ENCODE measurements at regions not wholly inside any gene's neighbourhood (a gene's known extent, or its start where the extent isn't known, plus 50 kb on each side); places are given as distances from the start of the nearest gene placed in this dataset.

DNA sequence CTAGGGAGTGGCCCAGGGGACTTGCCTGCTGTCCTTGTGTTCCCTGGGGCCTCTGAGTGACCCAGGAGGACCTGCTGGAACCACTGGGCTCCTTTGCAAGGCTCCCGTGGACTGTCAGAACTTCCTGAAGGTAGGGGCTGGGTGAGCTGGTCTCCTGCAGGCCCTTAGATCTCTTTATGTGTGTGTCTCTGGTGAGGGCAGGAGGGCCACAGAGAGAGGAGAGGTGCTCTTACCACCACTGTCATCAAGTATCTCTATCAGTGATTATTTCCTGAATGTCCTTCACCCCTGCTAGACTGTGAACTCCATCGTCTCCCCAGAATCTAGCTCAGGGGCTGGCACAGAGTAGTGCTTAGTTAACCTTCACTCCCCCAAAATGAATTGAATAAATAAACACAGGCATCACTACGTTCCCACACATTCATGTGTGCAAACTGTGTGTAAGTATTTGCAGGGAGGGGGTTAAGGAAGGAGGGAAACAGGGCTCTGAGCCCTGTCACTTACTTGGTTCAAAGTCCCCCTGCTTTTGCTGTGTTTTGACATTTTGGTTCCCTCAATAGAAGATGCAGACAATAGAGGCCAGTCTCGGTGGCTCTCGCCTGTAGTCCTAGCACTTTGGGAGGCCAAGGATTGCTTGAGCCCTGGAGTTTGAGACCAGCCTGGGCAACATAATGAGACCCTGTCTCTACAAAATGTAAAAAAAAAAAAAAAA lies 100.8 kb upstream of the HAAO start:
- H3F3A ChIP-seq (ENCODE audit: insufficient read depth), result no peaks in the 10 kb centered on the region
- H3K27ac ChIP-seq, result no peak overlapping the region
- WGBS, 2 experiments (ENCODE audit: low coverage in 1 of 2, low lambda C conversion rate in 2 of 2, missing lambda C conversion rate in 2 of 2), result 89 to 98% methylated on average over 5 of the region's 5 CpGs
- H3K79me2 ChIP-seq (ENCODE audit: insufficient read depth), result no peaks in the 10 kb centered on the region
- TF ChIP-seq EZH2phosphoT487 (IDR thresholded peaks at IDR 0.05; ENCODE audit: insufficient read depth, low read depth) (no peak), EZH2 (IDR thresholded peaks at IDR 0.05; ENCODE audit: insufficient read depth, poor library complexity, severe bottlenecking) (no peak)
- H3K9ac ChIP-seq, result no peak overlapping the region
- H3K4me2 ChIP-seq (ENCODE audit: unreplicated experiment), result no peak overlapping the region
- H3K4me3 ChIP-seq, result no peak overlapping the region
- no peaks in the 10 kb centered on the region for H4K20me1 ChIP-seq (ENCODE audit: insufficient read depth)
- DNase-seq, result no peak
- in situ Hi-C loops (cut with MboI), result no loop called here
- no peaks in the 10 kb centered on the region for H3K9me2 ChIP-seq (ENCODE audit: insufficient read depth)
- H3K27me3 ChIP-seq (replicated peaks; ENCODE audit: insufficient read depth), result no peaks in the 10 kb centered on the region
- H2AFZ ChIP-seq, result no peak overlapping the region
- no peaks in the 10 kb centered on the region for H3K9me3 ChIP-seq (ENCODE audit: low read depth)
- peaks cover 10% of the 10 kb centered on the region for H3K4me1 ChIP-seq (ENCODE audit: insufficient read depth)
- H3K36me3 ChIP-seq (ENCODE audit: low read depth), result no peaks in the 10 kb centered on the region

DNA sequence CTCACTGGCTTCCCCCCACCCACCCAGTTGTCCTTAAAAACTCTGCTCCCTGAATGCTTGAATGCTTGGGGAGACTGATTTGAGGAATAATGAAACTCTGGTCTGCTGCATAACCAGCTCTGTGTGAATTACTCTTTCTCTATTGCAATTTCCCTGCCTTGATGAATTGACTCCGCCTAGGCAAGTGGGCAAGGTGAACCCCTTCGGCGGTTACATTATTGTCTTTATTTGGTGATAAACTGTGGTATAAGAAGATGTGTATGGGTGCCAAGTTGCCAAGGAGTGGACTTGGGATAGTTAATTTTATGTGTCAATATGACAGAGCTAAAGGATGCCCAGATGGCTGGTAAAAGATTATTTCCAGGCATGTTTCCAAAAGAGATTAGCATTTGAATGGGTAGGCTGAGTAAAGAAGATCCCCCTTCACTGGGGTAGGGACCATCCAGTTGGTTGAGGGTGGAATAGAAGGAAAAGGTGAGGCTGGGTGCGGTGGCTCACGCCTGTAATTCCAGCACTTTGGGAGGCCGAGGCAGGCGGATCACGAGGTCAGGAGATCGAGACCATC lies 98.5 kb upstream of the HAAO start:
- Histone ChIP-seq H3K27me3 (replicated peaks; ENCODE audit: insufficient read depth) (no peaks in the 10 kb centered on the region), H3K79me2 (ENCODE audit: insufficient read depth) (no peaks in the 10 kb centered on the region), H3K36me3 (ENCODE audit: low read depth) (no peaks in the 10 kb centered on the region), H3F3A (ENCODE audit: insufficient read depth) (no peaks in the 10 kb centered on the region), H4K20me1 (ENCODE audit: insufficient read depth) (no peaks in the 10 kb centered on the region), H3K27ac (no peak overlapping the region), H3K9me2 (ENCODE audit: insufficient read depth) (no peaks in the 10 kb centered on the region), H3K9me3 (ENCODE audit: low read depth) (no peaks in the 10 kb centered on the region), H2AFZ (no peak overlapping the region), H3K4me3 (no peak overlapping the region), H3K4me2 (ENCODE audit: unreplicated experiment) (no peak overlapping the region), H3K9ac (no peak overlapping the region), H3K4me1 (ENCODE audit: insufficient read depth) (peaks cover 4% of the 10 kb centered on the region; the same call in 1 of the 2 replicates)
- in situ Hi-C loops (cut with MboI), result no loop called here
- no peak for TF ChIP-seq EZH2 (IDR thresholded peaks at IDR 0.05; ENCODE audit: insufficient read depth, poor library complexity, severe bottlenecking)
- no peak for TF ChIP-seq EZH2phosphoT487 (IDR thresholded peaks at IDR 0.05; ENCODE audit: insufficient read depth, low read depth)
- no peak for DNase-seq
- 97 to 98% methylated on average over 9 of the region's 9 CpGs for WGBS, 2 experiments (ENCODE audit: low coverage in 1 of 2, low lambda C conversion rate in 2 of 2, missing lambda C conversion rate in 2 of 2)

DNA sequence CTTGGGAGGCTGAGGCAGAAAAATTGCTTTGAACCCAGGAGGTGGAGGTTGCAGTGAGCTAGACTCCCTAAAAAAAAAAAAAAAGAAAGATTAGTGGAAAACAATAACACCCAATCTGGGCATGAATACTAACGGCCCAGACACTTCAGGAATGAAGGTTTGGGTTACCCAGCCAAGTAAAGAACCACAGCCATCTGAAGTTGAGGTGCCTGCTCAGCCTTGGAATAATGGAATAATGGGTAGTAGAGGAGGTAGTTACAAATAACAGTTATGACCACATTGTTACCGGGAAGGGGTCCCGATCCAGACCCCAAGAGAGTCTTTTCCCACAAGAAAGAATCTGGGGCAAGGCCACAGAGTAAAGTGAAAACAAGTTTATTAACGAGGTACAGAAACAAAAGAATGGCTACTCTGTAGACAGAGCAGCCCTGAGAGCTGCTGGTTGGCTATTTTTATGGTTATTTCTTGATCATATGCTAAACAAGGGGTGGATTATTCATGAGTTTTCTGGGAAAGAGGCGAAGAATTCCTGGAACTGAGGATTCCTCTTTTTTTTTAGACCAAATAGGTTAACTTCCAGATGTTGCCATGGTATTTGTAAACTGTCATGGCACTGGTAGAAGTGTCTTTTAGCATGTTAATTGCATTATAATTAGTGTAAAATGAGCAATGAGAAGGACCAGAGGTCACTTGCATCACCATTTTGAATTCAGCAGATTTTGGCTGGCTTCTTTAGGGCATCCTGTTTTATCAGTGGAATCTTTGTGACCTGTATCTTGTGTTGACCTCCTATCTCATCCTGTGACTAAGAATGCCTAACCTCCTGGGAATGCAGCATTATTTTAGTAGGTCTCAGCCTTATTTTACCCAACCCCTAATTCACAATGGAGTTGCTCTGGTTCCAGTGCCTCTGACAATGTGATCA lies 96.2 kb upstream of the HAAO start:
- H3K9me3 ChIP-seq (ENCODE audit: low read depth), result no peaks in the 10 kb centered on the region
- in situ Hi-C loops (cut with MboI), result no loop called here
- no peak overlapping the region for H3K4me3 ChIP-seq
- no peak overlapping the region for H3K4me2 ChIP-seq (ENCODE audit: unreplicated experiment)
- 73 to 85% methylated on average over 5 of the region's 5 CpGs for WGBS, 2 experiments (ENCODE audit: low coverage in 1 of 2, low lambda C conversion rate in 2 of 2, missing lambda C conversion rate in 2 of 2)
- 0 out of 2 replicates have a peak overlapping the region, but pooled peaks have one; percentile 16 for H3K27ac ChIP-seq
- H3F3A ChIP-seq (ENCODE audit: insufficient read depth), result no peaks in the 10 kb centered on the region
- H4K20me1 ChIP-seq (ENCODE audit: insufficient read depth), result no peaks in the 10 kb centered on the region
- no peak overlapping the region for H2AFZ ChIP-seq
- no peaks in the 10 kb centered on the region for H3K9me2 ChIP-seq (ENCODE audit: insufficient read depth)
- H3K79me2 ChIP-seq (ENCODE audit: insufficient read depth), result no peaks in the 10 kb centered on the region
- H3K9ac ChIP-seq, result no peak overlapping the region
- TF ChIP-seq EZH2phosphoT487 (IDR thresholded peaks at IDR 0.05; ENCODE audit: insufficient read depth, low read depth), result no peak
- no peak for TF ChIP-seq EZH2 (IDR thresholded peaks at IDR 0.05; ENCODE audit: insufficient read depth, poor library complexity, severe bottlenecking)
- H3K27me3 ChIP-seq (replicated peaks; ENCODE audit: insufficient read depth), result no peaks in the 10 kb centered on the region
- H3K4me1 ChIP-seq (ENCODE audit: insufficient read depth), result peaks cover 4% of the 10 kb centered on the region; the same call in 1 of the 2 replicates
- no peaks in the 10 kb centered on the region for H3K36me3 ChIP-seq (ENCODE audit: low read depth)
- peak; percentile 44 for DNase-seq

DNA sequence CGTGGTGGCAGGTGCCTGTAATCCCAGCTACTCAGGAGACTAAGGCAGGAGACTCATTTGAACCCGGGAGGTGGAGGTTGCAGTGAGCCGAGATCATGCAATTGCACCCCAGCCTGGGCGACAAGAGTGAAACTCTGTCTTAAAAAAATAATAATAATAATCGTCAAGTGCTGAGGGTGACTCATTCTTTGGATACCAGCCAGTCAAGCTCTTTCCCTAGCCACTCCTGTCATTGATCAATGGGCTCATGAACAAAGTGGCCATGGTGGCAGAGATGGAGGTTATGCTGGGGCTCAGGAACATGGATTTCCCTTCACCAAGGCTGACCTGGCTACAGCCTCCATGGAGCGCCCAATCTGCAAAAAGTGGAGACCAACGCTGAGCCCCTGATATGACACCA lies 94.5 kb upstream of the HAAO start:
- Histone ChIP-seq H3K4me3 (no peak overlapping the region), H3K4me1 (ENCODE audit: insufficient read depth) (peaks cover 7% of the 10 kb centered on the region; the same call in 1 of the 2 replicates), H3K9ac (no peak overlapping the region), H3K79me2 (ENCODE audit: insufficient read depth) (no peaks in the 10 kb centered on the region), H3K27ac (no peak overlapping the region), H2AFZ (no peak overlapping the region), H3K9me2 (ENCODE audit: insufficient read depth) (no peaks in the 10 kb centered on the region), H4K20me1 (ENCODE audit: insufficient read depth) (no peaks in the 10 kb centered on the region), H3K27me3 (replicated peaks; ENCODE audit: insufficient read depth) (no peaks in the 10 kb centered on the region), H3F3A (ENCODE audit: insufficient read depth) (peaks cover 9% of the 10 kb centered on the region), H3K4me2 (ENCODE audit: unreplicated experiment) (no peak overlapping the region), H3K9me3 (ENCODE audit: low read depth) (no peaks in the 10 kb centered on the region), H3K36me3 (ENCODE audit: low read depth) (no peaks in the 10 kb centered on the region)
- TF ChIP-seq EZH2 (IDR thresholded peaks at IDR 0.05; ENCODE audit: insufficient read depth, poor library complexity, severe bottlenecking), result no peak
- TF ChIP-seq EZH2phosphoT487 (IDR thresholded peaks at IDR 0.05; ENCODE audit: insufficient read depth, low read depth), result no peak
- in situ Hi-C loops (cut with MboI), result no loop called here
- WGBS, 2 experiments (ENCODE audit: low coverage in 1 of 2, low lambda C conversion rate in 2 of 2, missing lambda C conversion rate in 2 of 2), result 72 to 78% methylated on average over 7 of the region's 7 CpGs
- no peak for DNase-seq
